Calu3 (cell line): ENCODE measurements at regions not wholly inside any gene's neighbourhood (a gene's known extent, or its start where the extent isn't known, plus 50 kb on each side); places are given as distances from the start of the nearest gene placed in this dataset.

Experiments
- BruUV-seq: library from RNA; stranded (reverse); fragments of 400-500 nt; replicated peaks from 2 replicates; lab custom pipeline; 2021; lab: Mats Ljungman, UMichigan
- CTCF ChIA-PET: fragments of 300-600 bp; sonication (Branson Sonifier 250); formaldehyde crosslinking; loops from one replicate; lab custom pipeline; 2022; ENCODE audit warnings: antibody characterized with exemption; lab: Charles Lee
- DNase-seq: peaks from one replicate; pipeline ENCODE4 v3.0.0; 2022
- H3K27ac Mint-ChIP-seq: one replicate; pipeline ENCODE4 v1.8.0; 2022; ENCODE audit warnings: mixed read lengths; ENCODE audit not compliant: unreplicated experiment
- H3K27me3 Mint-ChIP-seq: one replicate; pipeline ENCODE4 v1.8.0; 2022; ENCODE audit warnings: mixed read lengths; ENCODE audit not compliant: unreplicated experiment
- H3K36me3 Mint-ChIP-seq: one replicate; pipeline ENCODE4 v1.8.0; 2022; ENCODE audit warnings: mild to moderate bottlenecking, moderate library complexity, mixed read lengths; ENCODE audit not compliant: insufficient read depth, unreplicated experiment
- H3K4me1 Mint-ChIP-seq: one replicate; pipeline ENCODE4 v1.8.0; 2022; ENCODE audit warnings: mild to moderate bottlenecking, low read depth, mixed read lengths; ENCODE audit not compliant: unreplicated experiment
- H3K4me3 Mint-ChIP-seq: one replicate; pipeline ENCODE4 v1.8.0; 2022; ENCODE audit warnings: mild to moderate bottlenecking, low read depth, moderate library complexity, mixed read lengths; ENCODE audit not compliant: unreplicated experiment
- H3K9me3 Mint-ChIP-seq: one replicate; pipeline ENCODE4 v1.8.0; 2022; ENCODE audit warnings: low read depth, mixed read lengths; ENCODE audit not compliant: unreplicated experiment
- intact Hi-C: fragments of 100-400 bp; cut with micrococcal nuclease; formaldehyde crosslinking; loops from one replicate; pipeline ENCODE4 v1.10.0; 2022; ENCODE audit not compliant: unreplicated experiment
- TF ChIP-seq, protein P1 (sequence below): fragments of 200-600 bp; IDR thresholded peaks from one replicate; pipeline ENCODE4 v1.8.0; 2022; ENCODE audit warnings: antibody characterized with exemption; ENCODE audit not compliant: unreplicated experiment

DNA sequence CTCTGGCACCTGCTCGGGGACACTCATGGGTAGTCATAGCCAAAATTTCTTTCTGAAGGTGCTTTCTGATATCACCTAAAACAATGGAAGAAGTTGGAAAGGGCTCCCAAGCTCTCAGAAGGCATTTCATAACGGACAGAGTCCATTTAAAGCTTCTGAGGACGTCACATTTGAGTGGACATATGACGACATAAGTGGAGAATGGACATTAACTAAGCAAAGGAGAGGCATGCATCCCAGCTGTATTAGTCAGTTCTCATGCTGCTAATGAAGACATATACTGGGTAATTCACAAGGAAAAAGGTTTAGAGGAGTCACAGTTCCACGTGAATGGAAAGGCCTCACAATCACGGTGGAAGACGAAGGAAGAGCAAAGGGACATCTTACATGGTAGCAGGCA, 260.2 kb upstream of the DYNLRB2 start:
- CTCF ChIA-PET: no interaction called here
- no peaks in the 10 kb centered on the region for H3K27me3 Mint-ChIP-seq
- intact Hi-C loops: no loop called here
- no peak overlapping the region for H3K4me3 Mint-ChIP-seq
- no TSS peak for BruUV-seq
- H3K36me3 Mint-ChIP-seq: no peaks in the 10 kb centered on the region
- no peak overlapping the region for H3K27ac Mint-ChIP-seq
- peaks cover 6% of the 10 kb centered on the region for H3K9me3 Mint-ChIP-seq
- no peak for DNase-seq
- TF ChIP-seq, protein P1, sequence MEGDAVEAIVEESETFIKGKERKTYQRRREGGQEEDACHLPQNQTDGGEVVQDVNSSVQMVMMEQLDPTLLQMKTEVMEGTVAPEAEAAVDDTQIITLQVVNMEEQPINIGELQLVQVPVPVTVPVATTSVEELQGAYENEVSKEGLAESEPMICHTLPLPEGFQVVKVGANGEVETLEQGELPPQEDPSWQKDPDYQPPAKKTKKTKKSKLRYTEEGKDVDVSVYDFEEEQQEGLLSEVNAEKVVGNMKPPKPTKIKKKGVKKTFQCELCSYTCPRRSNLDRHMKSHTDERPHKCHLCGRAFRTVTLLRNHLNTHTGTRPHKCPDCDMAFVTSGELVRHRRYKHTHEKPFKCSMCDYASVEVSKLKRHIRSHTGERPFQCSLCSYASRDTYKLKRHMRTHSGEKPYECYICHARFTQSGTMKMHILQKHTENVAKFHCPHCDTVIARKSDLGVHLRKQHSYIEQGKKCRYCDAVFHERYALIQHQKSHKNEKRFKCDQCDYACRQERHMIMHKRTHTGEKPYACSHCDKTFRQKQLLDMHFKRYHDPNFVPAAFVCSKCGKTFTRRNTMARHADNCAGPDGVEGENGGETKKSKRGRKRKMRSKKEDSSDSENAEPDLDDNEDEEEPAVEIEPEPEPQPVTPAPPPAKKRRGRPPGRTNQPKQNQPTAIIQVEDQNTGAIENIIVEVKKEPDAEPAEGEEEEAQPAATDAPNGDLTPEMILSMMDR: no peak
- no peaks in the 10 kb centered on the region for H3K4me1 Mint-ChIP-seq

- no TSS peak for BruUV-seq
These were observed 261.1 kb upstream of the DYNLRB2 start for GRCh38 chr16:80279656-80280055.

DNA sequence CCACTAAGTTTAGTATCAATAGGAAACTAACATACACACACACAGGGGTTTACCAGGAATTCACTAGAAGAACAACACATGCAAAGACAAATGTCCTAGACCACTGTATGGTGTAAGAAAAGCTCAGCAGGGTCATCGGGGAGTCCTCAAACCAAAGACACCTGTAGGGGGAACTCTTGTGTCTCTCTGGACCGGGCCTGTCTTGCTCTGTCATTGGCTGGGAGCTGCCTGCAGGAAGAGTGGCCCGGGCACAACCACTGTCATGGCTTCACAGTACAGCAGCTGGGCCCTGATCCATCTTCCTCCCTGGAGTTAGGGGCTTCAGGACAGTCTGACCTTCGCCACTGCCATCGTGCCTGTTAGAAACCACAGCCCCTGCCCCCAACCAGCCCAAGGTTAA, 263.6 kb upstream of the DYNLRB2 start:
- TF ChIP-seq, protein P1: no peak

More at GRCh38 chr16:80279656-80280055, 261.1 kb upstream of the DYNLRB2 start:
- H3K36me3 Mint-ChIP-seq: no peaks in the 10 kb centered on the region
- H3K9me3 Mint-ChIP-seq: peaks cover 6% of the 10 kb centered on the region
- H3K4me3 Mint-ChIP-seq: no peak overlapping the region
- intact Hi-C loops: no loop called here
- DNase-seq: no peak
- H3K27ac Mint-ChIP-seq: no peak overlapping the region
- CTCF ChIA-PET: no interaction called here
- TF ChIP-seq, protein P1: no peak
- no peaks in the 10 kb centered on the region for H3K4me1 Mint-ChIP-seq
- H3K27me3 Mint-ChIP-seq: no peaks in the 10 kb centered on the region

GRCh38 chr16:80274576-80275191, 266.1 kb upstream of the DYNLRB2 start:
- CTCF ChIA-PET: no interaction called here
- no peaks in the 10 kb centered on the region for H3K4me1 Mint-ChIP-seq
- peaks cover 9% of the 10 kb centered on the region for H3K9me3 Mint-ChIP-seq
- TF ChIP-seq, protein P1: no peak
- no peaks in the 10 kb centered on the region for H3K36me3 Mint-ChIP-seq
- no peaks in the 10 kb centered on the region for H3K27me3 Mint-ChIP-seq
- H3K27ac Mint-ChIP-seq: no peak overlapping the region
- intact Hi-C loops: no loop called here
- DNase-seq: no peak
- BruUV-seq: no TSS peak
- H3K4me3 Mint-ChIP-seq: no peak overlapping the region

More for the DNA sequence above, 263.6 kb upstream of the DYNLRB2 start:
- Mint-ChIP-seq H3K4me3 (no peak overlapping the region), H3K27me3 (no peaks in the 10 kb centered on the region), H3K36me3 (no peaks in the 10 kb centered on the region), H3K27ac (no peak overlapping the region), H3K9me3 (peaks cover 8% of the 10 kb centered on the region), H3K4me1 (no peaks in the 10 kb centered on the region)
- intact Hi-C loops: no loop called here
- CTCF ChIA-PET: no interaction called here
- no TSS peak for BruUV-seq
- DNase-seq: no peak
